ENCODE measurements at regions not wholly inside any gene's neighbourhood (a gene's known extent, or its start where the extent isn't known, plus 50 kb on each side); places are given as distances from the start of the nearest gene placed in this dataset.

DNA sequence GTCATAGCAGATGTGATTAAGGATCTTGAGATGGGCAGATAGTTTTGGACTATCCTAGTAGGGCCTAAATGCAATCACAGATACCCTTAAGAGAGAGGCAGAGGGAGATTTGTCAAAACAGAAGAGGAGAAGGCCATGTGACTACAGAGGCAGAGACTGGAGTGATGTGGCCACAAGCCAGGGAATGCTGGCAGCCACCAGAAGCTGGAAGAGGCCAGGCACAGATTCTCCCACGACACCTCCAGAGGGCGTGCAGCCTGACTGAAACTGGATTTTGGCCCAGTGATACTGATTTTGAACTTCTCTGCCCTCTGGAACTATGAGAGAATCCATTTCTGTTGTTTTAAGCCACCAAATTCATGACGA lies 52.1 kb upstream of the EPS8L3 start:
- TF ChIP-seq CTCF (IDR thresholded peaks at IDR 0.05; ENCODE audit: poor library complexity) = no peak
- no peak for TF ChIP-seq EZH2phosphoT487 (IDR thresholded peaks at IDR 0.05; ENCODE audit: low read depth, severe bottlenecking, unreplicated experiment)
